ENCODE measurements at regions not wholly inside any gene's neighbourhood (a gene's known extent, or its start where the extent isn't known, plus 50 kb on each side); places are given as distances from the start of the nearest gene placed in this dataset.
"Not testable (repeated sequence)": the region's sequence is repeated elsewhere in the genome, so short reads cannot be mapped to it uniquely, and the experiment has no call there.

DNA sequence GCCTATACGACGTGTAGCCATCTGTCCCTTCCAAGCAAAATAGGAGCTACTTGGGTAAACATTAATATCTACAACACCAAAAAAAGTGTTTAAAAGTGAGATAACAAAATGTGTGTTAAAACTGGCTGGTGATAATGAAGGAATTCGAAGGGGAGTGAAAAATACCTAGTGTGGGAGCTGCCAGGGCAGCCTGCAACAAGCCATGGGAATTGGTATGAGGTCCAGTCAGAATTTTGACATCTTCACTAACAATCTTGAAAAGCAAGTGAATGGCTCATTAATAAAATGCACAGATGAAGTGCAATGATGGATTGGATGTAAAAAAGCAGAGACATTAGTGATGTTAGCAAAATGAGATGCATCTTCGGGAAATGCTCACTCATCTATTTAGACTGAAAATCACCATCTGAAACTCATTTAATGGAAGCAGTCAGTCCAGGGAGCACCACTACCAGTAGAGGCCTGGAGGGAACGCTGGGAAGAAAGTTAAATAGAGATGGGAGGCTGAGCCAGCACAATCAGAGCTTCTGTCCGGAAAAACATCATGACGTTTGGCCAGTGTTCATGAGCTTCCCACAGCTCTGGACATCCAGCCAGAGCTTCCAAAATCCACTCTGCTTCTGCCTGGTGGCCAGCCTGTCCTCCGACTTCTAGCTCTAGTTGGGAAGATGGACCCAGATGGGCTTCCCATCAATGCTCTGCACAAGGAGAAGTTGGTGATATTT, 405.0 kb upstream of the TMTC1 start:
- ATAC-seq (ENCODE audit: poor library complexity) (peak; percentile 66), DNase-seq (no peak)
- intact Hi-C loops (cut with DNase I) = no loop called here

GRCh38 chr12:30187426-30187825, 403.7 kb upstream of the TMTC1 start:
- intact Hi-C loops (cut with DNase I) = no loop called here
- DNase-seq = no peak
- no peak for ATAC-seq (ENCODE audit: poor library complexity)

DNA sequence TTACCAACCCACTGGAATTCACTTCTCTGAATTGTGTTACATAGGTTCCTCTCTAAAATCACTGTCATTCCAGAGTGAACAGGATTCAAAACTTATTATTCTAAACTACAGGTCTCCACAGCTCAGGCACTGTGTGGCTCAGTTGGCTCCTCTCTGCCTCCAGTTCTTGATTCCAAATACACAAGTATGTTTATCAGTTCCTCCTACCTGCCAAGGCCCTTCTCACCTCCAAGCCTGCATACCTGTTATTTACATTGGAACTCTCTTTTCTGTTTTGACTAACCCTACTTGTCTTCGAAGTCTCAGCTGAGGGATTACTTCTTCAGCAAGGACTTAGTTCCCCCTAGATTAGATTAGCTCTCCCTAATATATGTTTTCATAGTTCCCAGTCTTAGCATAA, 397.6 kb upstream of the TMTC1 start:
- DNase-seq = no peak
- no peak for ATAC-seq (ENCODE audit: poor library complexity)
- intact Hi-C loops (cut with DNase I) = no loop called here

DNA sequence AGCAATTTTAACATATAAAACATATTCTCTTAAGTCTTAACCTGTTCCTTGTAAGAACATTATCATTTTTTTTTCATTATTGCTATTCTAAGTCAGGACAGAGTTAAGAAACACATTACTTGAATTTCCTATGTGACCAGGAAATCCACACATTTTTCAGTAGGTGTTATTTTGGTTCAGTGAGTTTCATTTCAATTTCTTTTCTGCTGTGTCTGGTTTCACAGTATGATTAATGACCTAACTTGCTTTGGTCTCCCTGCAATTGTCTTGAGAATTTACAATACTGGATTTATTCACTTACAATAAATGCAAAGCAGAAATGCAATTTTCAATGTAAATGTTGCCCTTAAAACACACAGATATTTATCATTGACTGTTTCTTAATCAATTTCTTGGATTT, 396.9 kb upstream of the TMTC1 start:
- ATAC-seq (ENCODE audit: poor library complexity) (no peak), DNase-seq (no peak)
- intact Hi-C loops (cut with DNase I) = no loop called here

DNA sequence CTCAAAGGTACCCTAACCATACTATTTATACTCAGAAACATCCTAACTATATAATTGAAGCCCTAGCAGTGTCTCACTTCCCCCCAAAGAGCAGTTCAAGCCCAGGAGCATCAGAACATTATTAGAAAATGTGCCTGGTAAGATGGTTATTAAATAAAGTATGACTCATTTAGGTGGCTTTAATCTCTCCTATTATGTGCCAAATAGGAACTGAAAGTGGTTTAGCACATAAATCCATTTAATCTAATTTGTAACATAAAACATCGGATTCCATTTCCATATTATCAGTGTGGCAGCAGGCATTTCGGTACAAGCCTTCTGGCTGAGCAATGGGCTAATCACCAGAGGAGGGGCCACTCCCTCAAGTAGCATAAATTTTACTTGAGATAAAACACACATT, 395.2 kb upstream of the TMTC1 start:
- intact Hi-C loops (cut with DNase I) = no loop called here
- DNase-seq = no peak
- ATAC-seq (ENCODE audit: poor library complexity) = no peak

DNA sequence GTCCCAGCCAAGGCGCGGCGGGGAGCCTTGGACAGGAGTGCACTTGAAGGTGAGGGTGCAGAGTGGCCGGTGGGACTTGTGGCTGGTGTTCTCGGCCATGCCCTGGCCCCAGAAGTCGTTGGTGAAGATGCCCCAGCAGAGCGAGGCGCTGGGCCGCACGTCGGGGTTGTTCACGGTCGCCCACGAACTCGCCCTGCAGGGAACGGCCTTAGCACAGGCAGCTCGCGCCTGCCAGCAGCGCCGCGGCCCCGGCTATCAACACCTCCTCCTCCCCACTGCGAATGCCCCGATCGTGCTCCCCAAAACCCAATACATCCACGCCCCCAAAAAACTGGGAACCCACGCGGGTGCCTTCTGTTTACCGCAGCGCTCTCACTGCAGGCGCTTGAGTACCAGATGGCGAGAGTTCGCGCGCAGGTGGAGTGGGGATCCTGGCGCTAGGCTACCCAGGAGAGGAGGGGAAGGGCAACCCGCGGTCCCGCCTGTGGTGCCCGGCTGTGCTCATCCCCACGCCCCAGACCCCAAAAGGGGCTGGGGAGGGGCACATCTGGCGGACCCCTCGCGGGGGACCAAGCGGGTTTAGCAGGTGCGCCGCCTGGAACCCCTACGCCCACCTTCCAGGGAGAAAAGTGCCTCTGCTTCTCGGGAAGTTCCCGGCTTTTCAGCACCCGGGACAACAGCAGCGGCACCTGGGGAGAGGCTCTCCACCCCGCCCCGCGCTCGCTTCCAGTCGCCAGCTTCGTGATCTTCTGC, 386.3 kb upstream of the TMTC1 start:
- DNase-seq = no peak
- ATAC-seq (ENCODE audit: poor library complexity) = no peak
- intact Hi-C loops (cut with DNase I) = no loop called here

GRCh38 chr12:30166006-30166795, 382.5 kb upstream of the TMTC1 start:
- ATAC-seq (ENCODE audit: poor library complexity) = no peak
- intact Hi-C loops (cut with DNase I) = no loop called here
- DNase-seq = no peak

GRCh38 chr12:30164382-30165318, 380.9 kb upstream of the TMTC1 start:
- ATAC-seq (ENCODE audit: poor library complexity) (no peak), DNase-seq (no peak)
- intact Hi-C loops (cut with DNase I) = no loop called here

GRCh38 chr12:30156833-30157232, 373.1 kb upstream of the TMTC1 start:
- intact Hi-C loops (cut with DNase I); ATAC-seq (ENCODE audit: poor library complexity); DNase-seq: not testable (repeated sequence)

DNA sequence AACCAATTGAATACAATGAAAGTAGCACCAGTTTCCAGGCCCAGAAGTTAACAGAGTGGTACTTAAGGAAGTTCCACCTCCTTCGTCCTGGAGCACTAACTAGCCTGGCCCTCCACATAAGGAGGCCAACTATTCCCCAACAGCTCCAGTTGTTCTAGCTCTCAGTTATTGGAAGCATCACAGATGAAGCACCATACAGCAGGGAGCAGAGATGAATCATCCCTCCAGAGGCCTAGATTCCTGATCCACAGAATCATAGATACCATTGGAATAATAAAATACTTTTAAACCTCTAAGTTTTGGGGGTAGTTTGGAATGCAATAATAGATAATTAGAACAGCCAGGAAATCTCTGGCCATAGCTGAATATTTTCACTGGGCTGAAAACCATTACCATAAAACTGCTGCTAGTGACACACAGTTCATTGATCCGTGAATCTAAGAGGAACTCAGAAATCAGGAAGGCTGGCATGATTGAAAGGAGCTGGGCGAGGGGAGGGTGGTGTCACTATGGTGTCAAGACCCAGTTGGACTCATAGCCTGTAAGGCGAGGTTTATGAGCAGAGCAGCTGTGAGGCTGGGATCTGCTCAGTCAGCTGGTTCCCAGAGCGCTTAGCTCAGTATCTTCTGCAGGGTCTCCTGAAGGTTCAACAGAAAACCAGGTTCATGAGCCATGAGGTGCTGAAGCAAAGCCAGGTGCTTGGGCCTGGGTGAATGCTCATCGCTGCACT, 371.4 kb upstream of the TMTC1 start:
- DNase-seq (no peak), ATAC-seq (ENCODE audit: poor library complexity) (no peak)
- intact Hi-C loops (cut with DNase I) = no loop called here

DNA sequence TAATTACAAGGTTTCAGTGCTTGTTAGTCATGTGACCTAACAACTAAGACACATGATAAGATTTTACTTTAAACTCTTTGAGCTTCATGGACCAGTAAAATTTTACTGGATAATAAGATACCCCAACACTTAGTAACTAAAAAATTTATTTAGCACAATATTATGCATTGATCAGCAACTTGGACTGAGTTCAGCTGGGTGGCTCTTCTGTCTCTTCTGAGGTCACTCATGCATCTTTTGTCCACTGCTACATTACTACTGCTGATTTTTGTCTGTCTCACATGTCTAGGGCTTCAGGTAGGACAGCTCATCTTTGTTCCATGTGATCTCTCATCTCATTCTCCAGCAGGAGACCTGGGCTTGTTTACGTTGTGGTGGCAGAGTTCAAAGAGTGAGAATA, 370.2 kb upstream of the TMTC1 start:
- ATAC-seq (ENCODE audit: poor library complexity) = no peak
- no peak for DNase-seq
- intact Hi-C loops (cut with DNase I) = no loop called here

GRCh38 chr12:30152705-30153104, 369.0 kb upstream of the TMTC1 start:
- ATAC-seq (ENCODE audit: poor library complexity) = no peak
- intact Hi-C loops (cut with DNase I) = no loop called here

DNA sequence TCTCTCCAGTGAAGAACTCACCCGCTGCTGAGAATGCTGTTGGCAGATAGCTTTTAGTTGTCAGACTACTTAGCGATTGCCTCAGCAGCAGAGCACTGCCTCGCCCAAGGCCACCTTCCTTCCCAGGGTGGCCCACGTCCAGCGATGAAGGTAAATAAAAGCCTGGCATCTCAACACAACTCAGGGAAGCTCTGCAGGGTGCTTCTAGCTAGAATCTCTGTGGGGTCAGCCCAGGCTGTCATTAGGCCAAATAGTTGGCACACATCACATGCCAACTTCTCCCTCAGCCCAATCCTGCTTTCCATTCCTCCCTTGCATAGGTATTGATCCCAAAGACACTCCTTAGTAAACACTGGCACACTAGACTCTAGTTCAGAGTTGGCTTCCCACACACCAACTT, 368.1 kb upstream of the TMTC1 start:
- no peak for DNase-seq
- no peak for ATAC-seq (ENCODE audit: poor library complexity)
- intact Hi-C loops (cut with DNase I) = no loop called here

More at GRCh38 chr12:30152705-30153104, 369.0 kb upstream of the TMTC1 start:
- no peak for DNase-seq

- intact Hi-C loops (cut with DNase I) = no loop called here
- no peak for DNase-seq
- ATAC-seq (ENCODE audit: poor library complexity) = no peak
These were observed 362.8 kb upstream of the TMTC1 start for GRCh38 chr12:30146561-30146960.

DNA sequence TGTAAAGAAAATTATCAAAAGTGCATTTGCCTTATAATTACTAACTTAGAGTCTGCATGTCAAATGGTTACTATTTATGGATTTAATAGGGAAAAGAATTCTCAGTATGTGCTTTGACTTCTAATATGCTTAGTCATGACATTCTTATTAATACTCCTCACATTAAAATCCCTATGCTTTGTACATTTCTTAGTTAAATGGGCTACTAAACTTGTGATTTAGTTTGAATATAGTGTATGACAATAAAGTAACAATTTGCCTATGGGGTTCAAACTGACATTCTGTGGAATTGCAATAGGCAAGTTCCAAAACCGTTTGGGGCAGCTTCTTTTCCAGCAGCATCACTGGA, 361.9 kb upstream of the TMTC1 start:
- ATAC-seq (ENCODE audit: poor library complexity) (no peak), DNase-seq (no peak)
- intact Hi-C loops (cut with DNase I) = no loop called here

GRCh38 chr12:30144777-30145683, 361.3 kb upstream of the TMTC1 start:
- DNase-seq = no peak
- no peak for ATAC-seq (ENCODE audit: poor library complexity)
- intact Hi-C loops (cut with DNase I) = no loop called here

GRCh38 chr12:30142301-30142700, 358.6 kb upstream of the TMTC1 start:
- DNase-seq (no peak), ATAC-seq (ENCODE audit: poor library complexity) (no peak)
- intact Hi-C loops (cut with DNase I) = no loop called here

All from Right ventricle myocardium superior (tissue), 1 donor.